HG03066 (cell line): ENCODE measurements at regions not wholly inside any gene's neighbourhood (a gene's known extent, or its start where the extent isn't known, plus 50 kb on each side); places are given as distances from the start of the nearest gene placed in this dataset.

Experiments
- ATAC-seq: cut with Tn5 transposase; IDR thresholded peaks from one replicate; pipeline ENCODE4 v1.9.1; 2021; ENCODE audit warnings: low read depth; ENCODE audit not compliant: unreplicated experiment

DNA sequence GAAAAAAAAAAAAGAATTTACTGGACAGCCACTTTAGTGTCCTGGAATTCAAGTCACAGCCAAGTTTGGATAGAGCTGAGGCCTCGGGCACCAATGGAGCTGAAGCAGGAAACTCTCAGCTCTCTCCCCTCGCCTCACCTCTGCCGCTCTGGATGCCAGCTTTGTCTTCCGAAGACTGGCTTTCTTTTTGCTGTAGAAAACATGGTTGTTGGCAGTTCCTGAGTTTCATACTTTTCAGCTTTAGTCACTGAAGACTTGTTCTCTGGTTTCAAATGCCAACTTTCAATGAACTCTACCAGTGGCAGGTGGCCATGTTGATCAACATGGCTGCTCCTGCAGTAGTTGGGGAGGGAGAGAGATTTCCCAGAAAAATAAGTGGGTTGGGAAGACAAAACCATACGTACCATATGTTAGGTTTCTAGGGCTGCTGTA is 142.2 kb downstream of the SNX18 start:
- no peak for ATAC-seq

DNA sequence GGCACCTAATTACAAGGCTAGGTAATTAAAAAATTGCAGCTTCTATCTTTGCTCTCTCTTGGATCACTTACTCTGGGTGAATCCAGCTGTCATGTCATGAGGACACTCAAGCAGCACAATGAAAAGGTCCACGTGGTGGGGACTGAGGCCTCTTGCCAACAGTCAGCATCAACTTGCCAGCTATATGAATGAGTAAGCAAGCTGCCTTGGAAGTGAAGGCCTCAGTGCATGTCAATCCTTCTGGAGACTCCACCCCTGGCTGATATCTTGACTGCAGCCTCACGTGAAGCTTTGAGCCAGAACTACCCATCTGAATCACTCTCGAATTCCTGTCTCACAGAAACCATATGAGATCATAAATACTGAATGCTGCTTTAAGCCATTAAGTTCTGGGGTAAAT is 140.5 kb downstream of the SNX18 start:
- no peak for ATAC-seq

GRCh38 chr5:54656261-54656728 is 138.7 kb downstream of the SNX18 start:
- no peak for ATAC-seq

DNA sequence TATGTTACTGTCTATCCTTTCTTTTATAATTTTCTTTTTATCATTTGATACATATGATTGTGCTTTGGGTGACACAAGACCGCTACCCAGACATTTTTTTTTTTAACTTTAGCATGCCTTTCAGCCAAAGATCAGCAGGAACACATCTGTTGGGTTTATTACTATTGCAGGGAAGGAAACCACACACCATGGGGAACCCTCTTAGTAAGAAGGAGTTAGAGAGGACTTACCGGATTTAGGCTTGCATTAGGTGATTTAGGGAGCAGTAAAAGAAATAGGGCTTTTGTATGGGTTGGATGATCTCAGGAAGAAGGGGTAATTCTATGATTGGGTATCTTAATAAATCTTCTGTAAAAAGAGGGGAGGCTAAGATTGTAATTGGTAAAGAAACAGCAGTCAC is 138.2 kb downstream of the SNX18 start:
- ATAC-seq = no peak

DNA sequence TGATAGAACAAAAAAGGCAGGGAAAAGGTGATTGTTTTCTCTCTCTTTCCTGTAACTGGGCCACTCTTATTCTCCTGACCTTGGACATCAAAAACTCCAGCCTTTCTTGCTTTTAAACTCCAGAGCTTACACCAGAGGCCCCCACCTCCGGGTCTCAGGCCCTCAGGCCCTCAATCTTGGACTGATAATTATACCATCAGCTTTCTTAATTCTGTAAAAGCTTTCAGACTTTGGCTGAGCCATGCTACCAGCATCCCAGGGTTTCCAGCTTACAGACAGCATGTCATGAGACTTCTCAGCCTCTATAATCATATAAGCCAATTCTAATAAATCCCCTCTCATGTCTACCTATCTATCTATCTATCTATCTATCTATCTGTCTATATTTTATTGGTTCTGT is 137.7 kb downstream of the SNX18 start:
- ATAC-seq = no peak

GRCh38 chr5:54653956-54654614 is 136.5 kb downstream of the SNX18 start:
- no peak for ATAC-seq

GRCh38 chr5:54651482-54652076 is 134.0 kb downstream of the SNX18 start:
- no peak for ATAC-seq

DNA sequence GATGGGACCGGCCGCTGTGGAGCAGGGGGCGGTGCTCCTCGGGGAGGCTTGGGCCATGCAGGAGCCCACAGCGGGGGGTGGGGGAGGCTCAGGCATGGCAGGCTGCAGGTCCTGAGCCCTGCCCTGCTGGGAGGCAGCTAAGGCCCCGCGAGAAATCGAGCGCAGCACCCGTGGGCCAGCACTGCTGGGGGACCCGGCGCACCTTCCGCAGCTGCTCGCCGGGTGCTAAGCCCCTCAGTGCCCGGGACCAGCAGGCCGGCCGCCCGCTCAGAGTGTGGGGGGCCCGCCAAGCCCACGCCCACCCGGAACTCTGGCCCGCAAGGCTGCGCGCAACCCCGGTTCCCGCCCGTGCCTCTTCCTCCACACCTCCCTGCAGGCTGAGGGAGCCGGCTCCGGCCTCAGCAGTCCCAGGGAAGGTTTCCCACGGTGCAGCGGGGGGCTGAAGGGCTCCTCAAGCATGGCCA is 131.5 kb downstream of the SNX18 start:
- no peak for ATAC-seq

DNA sequence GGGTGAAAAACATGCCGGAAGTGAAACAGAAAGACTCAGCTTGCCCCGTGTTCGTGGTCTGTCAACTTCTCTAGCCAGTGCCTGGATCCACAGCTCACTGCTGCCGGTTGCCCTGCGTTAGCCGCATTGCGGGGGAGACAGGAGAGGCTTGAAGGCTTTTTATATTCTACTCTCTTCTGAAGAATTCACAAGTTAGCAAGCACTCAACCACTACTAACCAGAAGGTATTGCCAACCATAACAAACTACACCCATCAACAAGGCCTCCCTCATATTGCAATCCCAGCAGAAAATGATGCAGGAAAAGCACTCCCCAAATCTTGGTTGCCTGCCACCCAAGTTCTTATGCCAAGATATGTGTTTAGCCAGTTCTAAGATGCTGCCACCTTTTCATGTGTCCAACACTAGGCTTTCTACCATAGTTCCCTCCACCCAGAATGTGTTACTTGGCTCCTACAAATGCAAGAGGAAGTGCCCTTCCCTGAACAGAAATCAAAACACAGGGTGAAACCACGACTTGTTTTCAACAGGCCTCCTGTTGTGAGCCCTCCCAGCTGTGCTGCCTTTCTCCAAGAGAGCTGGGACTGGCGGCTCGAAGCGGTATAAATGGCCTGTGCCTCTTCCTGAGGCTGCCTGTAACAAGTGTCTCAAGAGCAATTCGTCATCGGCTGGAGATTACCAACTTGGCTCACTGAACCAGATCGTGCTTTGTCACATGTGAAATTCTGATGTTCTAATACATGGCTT is 129.0 kb downstream of the SNX18 start:
- ATAC-seq = peak; percentile 92

- ATAC-seq = no peak
Observed at GRCh38 chr5:54645882-54646355, 128.4 kb downstream of the SNX18 start.

DNA sequence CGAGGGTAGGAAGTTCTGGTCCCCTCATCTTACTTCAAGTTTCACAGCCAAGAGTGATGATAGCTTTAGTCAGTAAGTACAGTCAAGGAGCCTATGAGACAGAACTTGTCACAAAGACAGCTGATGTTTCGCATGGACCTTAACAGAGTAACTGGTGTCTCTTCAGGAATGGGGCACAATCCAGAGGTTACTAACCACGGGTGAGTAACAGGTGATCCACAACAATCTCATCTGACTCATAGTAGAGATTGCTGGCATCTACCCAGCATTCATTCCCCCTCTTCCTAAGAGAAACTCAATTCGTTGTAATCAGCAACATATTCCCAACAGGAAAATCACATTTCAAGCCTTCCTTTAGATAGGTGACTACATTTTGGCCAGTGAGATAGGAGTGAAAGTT is 126.7 kb downstream of the SNX18 start:
- no peak for ATAC-seq

DNA sequence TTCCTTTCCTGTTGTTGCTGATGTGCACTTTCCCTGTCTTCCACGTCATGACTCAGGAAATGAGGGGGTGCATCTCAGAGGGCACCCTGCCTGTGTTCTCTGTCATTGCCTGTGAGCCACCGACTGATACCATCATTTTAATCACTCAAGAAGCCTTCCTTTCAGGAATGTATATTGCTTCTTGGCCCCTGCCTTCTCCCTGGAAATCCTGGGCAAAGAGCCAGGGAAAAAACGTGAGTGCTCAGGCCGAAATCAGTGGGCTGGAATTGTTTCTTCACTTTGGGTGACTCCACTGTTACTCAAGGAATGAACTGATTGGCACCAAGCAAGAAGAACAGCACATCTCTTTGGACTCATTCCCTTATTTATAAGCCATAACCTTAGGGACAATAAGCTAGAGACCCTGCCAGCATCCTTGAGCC is 126.1 kb downstream of the SNX18 start:
- ATAC-seq = no peak

DNA sequence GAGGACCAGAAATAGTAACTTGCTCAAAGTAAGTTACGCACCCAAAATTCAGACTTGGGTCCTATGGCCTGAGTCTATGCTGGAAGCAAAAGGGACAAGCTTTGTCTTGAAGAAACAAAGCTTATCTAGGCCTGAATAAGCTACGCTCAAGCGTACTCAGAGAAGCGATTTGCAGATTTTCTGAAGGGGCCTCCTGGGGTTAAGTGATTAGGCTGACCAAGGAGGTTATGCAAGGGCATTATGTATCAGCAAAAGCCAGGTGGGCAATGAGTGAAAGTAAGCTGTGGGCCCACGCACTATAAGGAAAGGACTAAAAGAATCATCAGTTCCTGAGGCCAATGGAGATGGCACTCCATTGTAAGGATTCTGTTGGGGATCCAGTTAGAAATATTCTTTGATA is 122.1 kb downstream of the SNX18 start:
- ATAC-seq = no peak

DNA sequence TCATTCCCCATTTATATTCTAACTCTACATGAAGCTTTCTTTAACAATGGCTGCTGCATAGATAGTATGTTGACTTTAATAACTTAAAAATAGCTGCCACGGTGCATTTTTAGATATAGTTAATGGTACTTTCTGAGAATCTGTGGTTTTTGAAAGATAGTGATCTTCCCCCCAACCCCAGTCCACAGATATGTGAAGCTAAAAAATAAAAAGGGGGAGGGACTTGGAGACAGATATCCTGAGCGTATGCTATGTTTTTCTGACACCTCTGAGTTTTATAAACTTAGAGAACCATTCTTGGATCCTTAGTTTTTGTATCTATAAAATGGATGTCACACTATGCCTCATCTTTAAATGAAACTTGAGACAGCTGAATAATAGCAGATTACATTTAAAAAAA is 120.5 kb downstream of the SNX18 start:
- ATAC-seq = no peak

DNA sequence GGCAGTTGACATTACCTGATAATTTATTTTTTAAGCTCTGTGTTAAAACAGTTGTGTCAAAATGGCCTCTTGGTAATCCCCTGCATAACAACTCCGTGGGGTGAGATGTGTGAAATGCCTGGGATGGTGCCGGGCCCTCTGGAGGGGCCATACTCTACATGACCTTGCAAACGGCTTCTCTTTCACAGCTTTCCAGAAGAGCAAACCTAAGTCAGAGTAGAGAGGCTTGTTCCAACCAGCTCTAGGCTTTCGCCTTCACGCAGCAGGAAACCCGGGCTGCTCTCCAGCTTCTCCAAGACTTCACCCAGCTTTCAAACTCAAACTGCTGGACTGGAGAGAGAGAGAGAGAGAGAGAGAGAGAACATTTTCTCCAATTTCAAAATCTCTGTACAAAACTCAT is 120.1 kb downstream of the SNX18 start:
- ATAC-seq = no peak

GRCh38 chr5:54634089-54634488 is 116.5 kb downstream of the SNX18 start:
- no peak for ATAC-seq

DNA sequence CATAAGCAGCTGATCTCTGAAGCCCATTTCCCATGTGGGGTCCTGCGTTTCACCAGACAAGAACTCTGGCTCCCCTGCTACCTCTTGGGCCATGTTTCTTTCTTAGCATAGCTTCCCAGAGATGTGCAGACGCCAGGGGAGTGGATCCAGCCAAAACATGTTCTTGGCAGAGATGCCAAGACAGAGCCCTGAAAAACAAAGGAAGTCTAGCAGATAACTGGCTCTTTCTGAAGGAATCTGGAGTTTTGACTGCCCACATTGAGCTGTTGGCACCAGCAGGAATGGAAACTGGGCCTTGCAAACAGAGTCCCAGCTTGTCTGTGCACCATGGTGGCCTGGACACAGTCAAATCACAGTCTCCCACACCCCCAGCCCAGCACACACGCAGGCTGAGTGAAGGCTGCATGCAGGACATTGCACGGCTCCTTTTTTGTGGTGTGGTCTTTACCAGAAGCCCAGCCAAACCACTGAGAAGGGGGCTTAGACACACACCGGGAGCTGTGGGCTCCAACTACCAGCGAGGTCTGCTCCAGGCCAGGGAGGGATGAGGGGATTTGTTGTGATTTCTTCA is 114.7 kb downstream of the SNX18 start:
- ATAC-seq = no peak

- no peak for ATAC-seq
Observed at GRCh38 chr5:54630738-54631359, 113.3 kb downstream of the SNX18 start.

GRCh38 chr5:54629115-54629514 is 111.6 kb downstream of the SNX18 start:
- no peak for ATAC-seq

DNA sequence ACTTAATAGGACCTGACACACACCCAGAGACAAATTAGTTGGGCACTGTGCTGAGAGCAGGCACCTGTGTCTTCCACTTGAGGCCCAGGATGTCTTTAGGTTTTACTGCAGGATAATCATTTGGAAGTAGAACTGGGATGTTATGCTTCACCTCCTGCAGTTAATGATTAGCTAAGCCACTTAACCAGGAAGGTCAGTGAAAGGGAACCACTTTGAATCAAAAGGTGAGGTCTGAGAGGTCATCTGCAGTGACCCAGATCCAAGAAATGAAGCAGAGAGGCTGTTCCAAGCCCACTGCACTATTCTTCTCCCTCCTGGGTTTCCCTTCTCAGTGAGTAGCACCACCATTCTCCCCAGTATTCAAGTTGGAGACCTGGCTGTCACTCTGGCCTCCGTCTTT is 110.5 kb downstream of the SNX18 start:
- no peak for ATAC-seq

DNA sequence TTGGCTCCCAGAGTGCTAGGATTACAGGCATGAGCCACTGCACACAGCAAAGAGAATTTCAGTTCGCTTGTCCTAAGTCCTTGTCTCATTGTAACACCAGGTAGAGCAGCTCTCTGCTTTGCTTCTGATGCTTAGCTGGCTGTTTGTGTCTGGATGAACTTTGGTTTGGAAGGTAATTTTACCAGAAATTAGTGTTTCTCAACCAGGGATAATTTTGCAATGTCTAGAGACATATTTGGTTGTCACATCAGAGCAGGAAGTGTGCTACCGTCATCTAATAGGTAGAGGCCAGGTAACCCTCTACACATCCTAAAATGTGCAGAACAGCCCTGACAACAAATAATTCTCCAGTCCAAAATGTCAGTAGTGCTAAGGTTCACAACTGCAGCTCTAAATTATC is 108.8 kb downstream of the SNX18 start:
- no peak for ATAC-seq
